HepG2 (cell line): ENCODE measurements at regions not wholly inside any gene's neighbourhood (a gene's known extent, or its start where the extent isn't known, plus 50 kb on each side); places are given as distances from the start of the nearest gene placed in this dataset.

Source experiments
- ARNT ChIP-seq: fragments of 450-650 bp; IDR thresholded peaks from 2 replicates; pipeline ENCODE4 v1.6.1; 2017
- CEBPB ChIP-seq: IDR thresholded peaks from 2 replicates; pipeline ENCODE4 v1.6.1; 2011; ENCODE audit warnings: low read depth, low read length, improper control_type of control experiment, borderline replicate concordance
- NFE2L2 ChIP-seq: fragments of 150-350 bp; IDR thresholded peaks from 2 replicates; pipeline ENCODE4 v1.6.1; 2014; ENCODE audit warnings: low read length
- NR2F6 ChIP-seq, 2 experiments: IDR thresholded peaks; 2 replicates each; pipeline ENCODE4 v1.6.1; 2016; ENCODE audit warnings: antibody characterized with exemption in 1 of 2, mild to moderate bottlenecking in 1 of 2
- POLR2A ChIP-seq, 2 experiments: IDR thresholded peaks; 2 replicates each; pipeline ENCODE4 v1.6.1; 2011; ENCODE audit warnings: low read depth in 2 of 2, low read length in 2 of 2, mild to moderate bottlenecking in 1 of 2, moderate library complexity in 1 of 2; ENCODE audit not compliant: insufficient read depth in 1 of 2
- SRY ChIP-seq: sonication (generic); formaldehyde crosslinking; IDR thresholded peaks from 2 replicates; pipeline ENCODE4 v1.8.0; 2022; ENCODE audit warnings: mild to moderate bottlenecking, missing genetic modification reagents
- TBP ChIP-seq: sonication (generic); formaldehyde crosslinking; IDR thresholded peaks from 2 replicates; pipeline ENCODE4 v1.5.0; 2020; ENCODE audit warnings: missing genetic modification reagents
- ZBTB21 ChIP-seq: sonication (generic); formaldehyde crosslinking; IDR thresholded peaks from 2 replicates; pipeline ENCODE4 v1.4.0; 2020; ENCODE audit warnings: missing genetic modification reagents
- ZNF143 ChIP-seq: sonication (generic); formaldehyde crosslinking; IDR thresholded peaks from 2 replicates; pipeline ENCODE4 v1.4.0; 2020; ENCODE audit warnings: missing genetic modification reagents
- TF ChIP-seq, protein P1 (sequence below): sonication (generic); formaldehyde crosslinking; IDR thresholded peaks from 2 replicates; pipeline ENCODE4 v1.5.0; 2020; ENCODE audit warnings: mild to moderate bottlenecking, missing genetic modification reagents, moderate library complexity
- TF ChIP-seq, protein P2 (sequence below): sonication (generic); formaldehyde crosslinking; IDR thresholded peaks from 2 replicates; pipeline ENCODE4 v1.4.0; 2020; ENCODE audit warnings: missing genetic modification reagents
- TF ChIP-seq, protein P3 (sequence below): sonication (generic); formaldehyde crosslinking; IDR thresholded peaks from 2 replicates; pipeline ENCODE4 v1.5.1; 2020; ENCODE audit warnings: missing genetic modification reagents, mild to moderate bottlenecking, borderline replicate concordance

DNA sequence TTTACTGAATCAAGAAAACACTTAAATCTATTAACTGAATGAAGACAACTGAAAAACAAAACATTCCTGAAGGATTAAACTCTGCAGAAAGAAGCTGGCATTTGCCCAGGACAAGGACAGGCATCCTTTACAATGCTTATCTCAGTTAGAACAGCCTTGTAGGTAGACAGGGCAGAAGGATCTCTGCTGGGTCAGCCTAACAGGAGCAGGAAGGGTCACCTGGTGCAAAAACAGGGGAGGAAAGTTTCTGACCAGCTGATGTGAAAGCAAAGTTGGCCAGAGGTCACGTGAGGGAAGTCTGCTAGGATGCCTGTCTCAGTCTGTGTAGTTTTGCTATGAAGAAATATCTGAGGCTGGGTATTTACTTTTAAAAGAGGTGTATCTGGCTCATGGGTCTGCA lies 348.6 kb downstream of the ANAPC1 start:
- TF ChIP-seq NFE2L2 (no peak), NR2F6 (IDR thresholded peaks at IDR 0.05) (no peak), NR2F6 (CRISPR knock-in tag; IDR thresholded peaks at IDR 0.05) (peak; percentile 49; the same call in 1 of the 2 replicates), ZNF143 (CRISPR knock-in tag) (no peak), ZBTB21 (CRISPR knock-in tag) (no peak), CEBPB (0 out of 2 replicates have a peak, but pooled peaks have one; percentile 24), SRY (CRISPR knock-in tag) (no peak), ARNT (no peak), TBP (CRISPR knock-in tag) (no peak), POLR2A (IDR thresholded peaks at IDR 0.05; ENCODE audit: insufficient read depth in 1 of 2, low read depth in 2 of 2, low read length in 2 of 2) (no peak)
- TF ChIP-seq, protein P1, sequence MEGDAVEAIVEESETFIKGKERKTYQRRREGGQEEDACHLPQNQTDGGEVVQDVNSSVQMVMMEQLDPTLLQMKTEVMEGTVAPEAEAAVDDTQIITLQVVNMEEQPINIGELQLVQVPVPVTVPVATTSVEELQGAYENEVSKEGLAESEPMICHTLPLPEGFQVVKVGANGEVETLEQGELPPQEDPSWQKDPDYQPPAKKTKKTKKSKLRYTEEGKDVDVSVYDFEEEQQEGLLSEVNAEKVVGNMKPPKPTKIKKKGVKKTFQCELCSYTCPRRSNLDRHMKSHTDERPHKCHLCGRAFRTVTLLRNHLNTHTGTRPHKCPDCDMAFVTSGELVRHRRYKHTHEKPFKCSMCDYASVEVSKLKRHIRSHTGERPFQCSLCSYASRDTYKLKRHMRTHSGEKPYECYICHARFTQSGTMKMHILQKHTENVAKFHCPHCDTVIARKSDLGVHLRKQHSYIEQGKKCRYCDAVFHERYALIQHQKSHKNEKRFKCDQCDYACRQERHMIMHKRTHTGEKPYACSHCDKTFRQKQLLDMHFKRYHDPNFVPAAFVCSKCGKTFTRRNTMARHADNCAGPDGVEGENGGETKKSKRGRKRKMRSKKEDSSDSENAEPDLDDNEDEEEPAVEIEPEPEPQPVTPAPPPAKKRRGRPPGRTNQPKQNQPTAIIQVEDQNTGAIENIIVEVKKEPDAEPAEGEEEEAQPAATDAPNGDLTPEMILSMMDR: no peak
- TF ChIP-seq, protein P2, sequence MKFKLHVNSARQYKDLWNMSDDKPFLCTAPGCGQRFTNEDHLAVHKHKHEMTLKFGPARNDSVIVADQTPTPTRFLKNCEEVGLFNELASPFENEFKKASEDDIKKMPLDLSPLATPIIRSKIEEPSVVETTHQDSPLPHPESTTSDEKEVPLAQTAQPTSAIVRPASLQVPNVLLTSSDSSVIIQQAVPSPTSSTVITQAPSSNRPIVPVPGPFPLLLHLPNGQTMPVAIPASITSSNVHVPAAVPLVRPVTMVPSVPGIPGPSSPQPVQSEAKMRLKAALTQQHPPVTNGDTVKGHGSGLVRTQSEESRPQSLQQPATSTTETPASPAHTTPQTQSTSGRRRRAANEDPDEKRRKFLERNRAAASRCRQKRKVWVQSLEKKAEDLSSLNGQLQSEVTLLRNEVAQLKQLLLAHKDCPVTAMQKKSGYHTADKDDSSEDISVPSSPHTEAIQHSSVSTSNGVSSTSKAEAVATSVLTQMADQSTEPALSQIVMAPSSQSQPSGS (CRISPR knock-in tag): no peak
- TF ChIP-seq, protein P3, sequence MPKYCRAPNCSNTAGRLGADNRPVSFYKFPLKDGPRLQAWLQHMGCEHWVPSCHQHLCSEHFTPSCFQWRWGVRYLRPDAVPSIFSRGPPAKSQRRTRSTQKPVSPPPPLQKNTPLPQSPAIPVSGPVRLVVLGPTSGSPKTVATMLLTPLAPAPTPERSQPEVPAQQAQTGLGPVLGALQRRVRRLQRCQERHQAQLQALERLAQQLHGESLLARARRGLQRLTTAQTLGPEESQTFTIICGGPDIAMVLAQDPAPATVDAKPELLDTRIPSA (CRISPR knock-in tag): no peak
